ENCODE measurements at regions not wholly inside any gene's neighbourhood (a gene's known extent, or its start where the extent isn't known, plus 50 kb on each side); places are given as distances from the start of the nearest gene placed in this dataset.

- H2BK5ac ChIP-seq (ENCODE audit: low read length), result no peak overlapping the region
- H3K4ac ChIP-seq (ENCODE audit: low read length), result no peak overlapping the region
- no peak overlapping the region for H4K8ac ChIP-seq (ENCODE audit: low read depth, low read length)
- no peak overlapping the region for H2BK120ac ChIP-seq (ENCODE audit: low read depth, low read length)
- peaks cover 0 to 11% of the 10 kb centered on the region in 2 donors for H3K9me3 ChIP-seq (replicated peaks in 1 of 2; ENCODE audit: control insufficient read depth in 2 of 2, insufficient read depth in 1 of 2, low read depth in 1 of 2, low read length in 2 of 2)
- DNase-seq (ENCODE audit: low spot score), result no peak
- H4K91ac ChIP-seq (ENCODE audit: low read depth, low read length, poor library complexity), result no peak overlapping the region
- no peak overlapping the region for H3K4me2 ChIP-seq (ENCODE audit: insufficient read depth, low read length, poor library complexity, severe bottlenecking)
- H3K27me3 ChIP-seq (ENCODE audit: control insufficient read depth in 3 of 3, insufficient read depth in 3 of 3, low read depth in 1 of 3, low read length in 3 of 3), result no peaks in the 10 kb centered on the region
- H2AFZ ChIP-seq (ENCODE audit: low read length), result no peak overlapping the region
- no peak overlapping the region for H3K27ac ChIP-seq (replicated peaks; ENCODE audit: low read length)
- no peak overlapping the region for H2AK5ac ChIP-seq (ENCODE audit: low read depth, low read length)
- H3K36me3 ChIP-seq (replicated peaks in 1 of 2; ENCODE audit: control insufficient read depth in 2 of 2, insufficient read depth in 2 of 2, low read length in 2 of 2), result no peaks in the 10 kb centered on the region
- no peak overlapping the region for H3K23ac ChIP-seq (ENCODE audit: low read depth, low read length, poor library complexity)
- H3K14ac ChIP-seq (ENCODE audit: low read length), result no peak overlapping the region
- no peak overlapping the region for H2BK12ac ChIP-seq (ENCODE audit: low read length)
- no peaks in the 10 kb centered on the region for H3K4me1 ChIP-seq (ENCODE audit: control insufficient read depth in 2 of 2, insufficient read depth in 1 of 2, low read depth in 1 of 2, low read length in 2 of 2)
- no peak overlapping the region for H3K9ac ChIP-seq (ENCODE audit: low read depth, low read length, poor library complexity)
- WGBS, 2 donors (ENCODE audit: extremely low coverage in 2 of 2, insufficient read length in 2 of 2, insufficient replicate concordance in 1 of 2), result 100% methylated on average over 1 of the region's 2 CpGs; no CpG with 5 or more reads in 1 of the 2 donors
- no peak overlapping the region for H2BK15ac ChIP-seq (ENCODE audit: low read length)
- H3K4me3 ChIP-seq (ENCODE audit: low read length in 2 of 2), result no peak overlapping the region
- no peaks in the 10 kb centered on the region for H3K79me1 ChIP-seq (ENCODE audit: low read depth, low read length)
- H3K18ac ChIP-seq (ENCODE audit: low read length), result no peak overlapping the region
Measured at GRCh38 chr1:82540006-82540405, 739.3 kb downstream of the ADGRL2 start.

DNA sequence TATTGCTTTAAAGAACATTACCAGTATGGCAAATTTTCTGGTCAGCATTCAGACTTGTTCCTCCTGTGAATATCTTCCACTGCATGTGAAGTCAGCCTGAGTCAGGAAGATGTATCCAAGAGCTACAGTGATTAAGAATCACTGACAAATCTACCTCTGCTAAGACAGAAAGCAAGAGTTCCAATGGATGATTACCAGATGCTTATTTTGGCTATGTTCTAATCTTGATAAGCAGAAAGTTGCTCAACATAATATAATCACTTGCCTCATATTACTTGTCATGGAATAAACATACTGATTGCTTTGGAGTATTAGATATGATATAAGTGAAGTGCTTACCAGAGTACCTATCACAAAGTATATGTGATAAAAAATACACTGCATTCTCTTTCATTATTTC, 738.1 kb downstream of the ADGRL2 start:
- Histone ChIP-seq H3K36me3 (replicated peaks in 1 of 2; ENCODE audit: control insufficient read depth in 2 of 2, insufficient read depth in 2 of 2, low read length in 2 of 2) (no peaks in the 10 kb centered on the region), H2AK5ac (ENCODE audit: low read depth, low read length) (no peak overlapping the region), H3K4me1 (ENCODE audit: control insufficient read depth in 2 of 2, insufficient read depth in 1 of 2, low read depth in 1 of 2, low read length in 2 of 2) (no peaks in the 10 kb centered on the region), H3K4me2 (ENCODE audit: insufficient read depth, low read length, poor library complexity, severe bottlenecking) (no peak overlapping the region), H2BK15ac (ENCODE audit: low read length) (no peak overlapping the region), H3K9me3 (replicated peaks in 1 of 2; ENCODE audit: control insufficient read depth in 2 of 2, insufficient read depth in 1 of 2, low read depth in 1 of 2, low read length in 2 of 2) (peaks cover 0 to 14% of the 10 kb centered on the region in 2 donors), H4K91ac (ENCODE audit: low read depth, low read length, poor library complexity) (no peak overlapping the region), H2AFZ (ENCODE audit: low read length) (no peak overlapping the region), H3K18ac (ENCODE audit: low read length) (no peak overlapping the region), H2BK5ac (ENCODE audit: low read length) (no peak overlapping the region), H3K27ac (replicated peaks; ENCODE audit: low read length) (no peak overlapping the region), H2BK120ac (ENCODE audit: low read depth, low read length) (no peak overlapping the region), H3K23ac (ENCODE audit: low read depth, low read length, poor library complexity) (no peak overlapping the region), H3K27me3 (ENCODE audit: control insufficient read depth in 3 of 3, insufficient read depth in 3 of 3, low read depth in 1 of 3, low read length in 3 of 3) (no peaks in the 10 kb centered on the region), H3K4ac (ENCODE audit: low read length) (no peak overlapping the region), H3K79me1 (ENCODE audit: low read depth, low read length) (no peaks in the 10 kb centered on the region), H3K4me3 (ENCODE audit: low read length in 2 of 2) (no peak overlapping the region), H2BK12ac (ENCODE audit: low read length) (no peak overlapping the region), H3K9ac (ENCODE audit: low read depth, low read length, poor library complexity) (no peak overlapping the region), H3K14ac (ENCODE audit: low read length) (no peak overlapping the region), H4K8ac (ENCODE audit: low read depth, low read length) (no peak overlapping the region)
- DNase-seq (ENCODE audit: low spot score), result no peak

GRCh38 chr1:82534996-82535395, 734.3 kb downstream of the ADGRL2 start:
- Histone ChIP-seq H3K79me1 (ENCODE audit: low read depth, low read length) (no peaks in the 10 kb centered on the region), H3K4me1 (ENCODE audit: control insufficient read depth in 2 of 2, insufficient read depth in 1 of 2, low read depth in 1 of 2, low read length in 2 of 2) (no peaks in the 10 kb centered on the region), H2AFZ (ENCODE audit: low read length) (no peak overlapping the region), H2AK5ac (ENCODE audit: low read depth, low read length) (no peak overlapping the region), H3K4me3 (ENCODE audit: low read length in 2 of 2) (no peak overlapping the region), H2BK120ac (ENCODE audit: low read depth, low read length) (no peak overlapping the region), H2BK5ac (ENCODE audit: low read length) (no peak overlapping the region), H3K27me3 (ENCODE audit: control insufficient read depth in 3 of 3, insufficient read depth in 3 of 3, low read depth in 1 of 3, low read length in 3 of 3) (no peaks in the 10 kb centered on the region), H3K4me2 (ENCODE audit: insufficient read depth, low read length, poor library complexity, severe bottlenecking) (no peak overlapping the region), H3K4ac (ENCODE audit: low read length) (no peak overlapping the region), H3K23ac (ENCODE audit: low read depth, low read length, poor library complexity) (no peak overlapping the region), H3K9ac (ENCODE audit: low read depth, low read length, poor library complexity) (no peak overlapping the region), H3K9me3 (replicated peaks in 1 of 2; ENCODE audit: control insufficient read depth in 2 of 2, insufficient read depth in 1 of 2, low read depth in 1 of 2, low read length in 2 of 2) (peaks cover 0 to 7% of the 10 kb centered on the region in 2 donors), H2BK12ac (ENCODE audit: low read length) (no peak overlapping the region), H3K14ac (ENCODE audit: low read length) (no peak overlapping the region), H3K27ac (replicated peaks; ENCODE audit: low read length) (no peak overlapping the region), H3K36me3 (replicated peaks in 1 of 2; ENCODE audit: control insufficient read depth in 2 of 2, insufficient read depth in 2 of 2, low read length in 2 of 2) (no peaks in the 10 kb centered on the region), H4K91ac (ENCODE audit: low read depth, low read length, poor library complexity) (no peak overlapping the region), H4K8ac (ENCODE audit: low read depth, low read length) (no peak overlapping the region), H3K18ac (ENCODE audit: low read length) (no peak overlapping the region), H2BK15ac (ENCODE audit: low read length) (no peak overlapping the region)
- DNase-seq (ENCODE audit: low spot score), result no peak
- no CpG with 5 or more reads among the region's 6 CpGs for WGBS, 2 donors (ENCODE audit: extremely low coverage in 2 of 2, insufficient read length in 2 of 2, insufficient replicate concordance in 1 of 2)

DNA sequence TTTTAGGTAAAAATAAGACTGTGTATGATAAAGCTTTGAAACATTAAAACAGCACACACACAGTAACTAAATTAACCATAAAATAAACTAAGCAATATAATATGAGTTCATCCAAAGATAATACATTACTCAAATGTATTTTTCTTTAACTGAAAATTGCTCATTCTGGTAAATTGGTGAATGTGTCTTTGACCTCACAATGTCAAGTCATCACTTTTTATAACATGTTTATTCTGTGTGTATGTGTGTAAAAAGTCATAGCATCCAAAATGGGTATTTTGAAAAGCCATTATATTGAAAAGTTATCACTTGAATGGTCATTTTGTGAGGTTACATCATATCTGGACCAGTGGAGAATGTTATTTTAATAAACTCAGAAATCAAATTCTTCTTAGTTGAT, 724.6 kb downstream of the ADGRL2 start:
- Histone ChIP-seq H2BK15ac (ENCODE audit: low read length) (no peak overlapping the region), H3K4me3 (ENCODE audit: low read length in 2 of 2) (no peak overlapping the region), H3K4ac (ENCODE audit: low read length) (no peak overlapping the region), H3K9me3 (replicated peaks in 1 of 2; ENCODE audit: control insufficient read depth in 2 of 2, insufficient read depth in 1 of 2, low read depth in 1 of 2, low read length in 2 of 2) (peaks cover 0 to 2% of the 10 kb centered on the region in 2 donors), H4K91ac (ENCODE audit: low read depth, low read length, poor library complexity) (no peak overlapping the region), H3K18ac (ENCODE audit: low read length) (no peak overlapping the region), H3K23ac (ENCODE audit: low read depth, low read length, poor library complexity) (no peak overlapping the region), H3K9ac (ENCODE audit: low read depth, low read length, poor library complexity) (no peak overlapping the region), H2AFZ (ENCODE audit: low read length) (no peak overlapping the region), H2BK12ac (ENCODE audit: low read length) (no peak overlapping the region), H3K27ac (replicated peaks; ENCODE audit: low read length) (no peak overlapping the region), H2BK5ac (ENCODE audit: low read length) (no peak overlapping the region), H4K8ac (ENCODE audit: low read depth, low read length) (no peak overlapping the region), H3K4me1 (ENCODE audit: control insufficient read depth in 2 of 2, insufficient read depth in 1 of 2, low read depth in 1 of 2, low read length in 2 of 2) (no peaks in the 10 kb centered on the region), H2AK5ac (ENCODE audit: low read depth, low read length) (no peak overlapping the region), H3K79me1 (ENCODE audit: low read depth, low read length) (no peaks in the 10 kb centered on the region), H3K36me3 (replicated peaks in 1 of 2; ENCODE audit: control insufficient read depth in 2 of 2, insufficient read depth in 2 of 2, low read length in 2 of 2) (no peaks in the 10 kb centered on the region), H3K4me2 (ENCODE audit: insufficient read depth, low read length, poor library complexity, severe bottlenecking) (no peak overlapping the region), H3K27me3 (ENCODE audit: control insufficient read depth in 3 of 3, insufficient read depth in 3 of 3, low read depth in 1 of 3, low read length in 3 of 3) (no peaks in the 10 kb centered on the region), H3K14ac (ENCODE audit: low read length) (no peak overlapping the region), H2BK120ac (ENCODE audit: low read depth, low read length) (no peak overlapping the region)
- DNase-seq (ENCODE audit: low spot score), result no peak
